ENCODE measurements at regions not wholly inside any gene's neighbourhood (a gene's known extent, or its start where the extent isn't known, plus 50 kb on each side); places are given as distances from the start of the nearest gene placed in this dataset.

DNA sequence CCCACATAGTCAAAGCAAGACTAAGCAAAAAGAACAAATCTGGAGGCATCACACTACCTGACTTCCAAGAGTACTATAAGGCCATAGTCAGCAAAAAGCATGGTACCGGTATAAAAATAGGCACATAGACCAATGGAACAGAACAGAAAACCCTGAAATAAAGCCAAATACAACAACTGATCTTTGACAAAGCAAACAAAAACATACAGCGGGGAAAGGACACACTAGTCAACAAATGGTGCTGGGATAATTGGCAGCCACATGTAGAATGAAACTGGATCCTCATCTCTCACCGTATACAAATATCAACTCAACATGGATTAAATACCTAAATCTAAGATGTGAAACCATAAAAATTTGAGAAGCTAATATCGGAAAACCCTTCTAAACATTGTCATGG lies 819.3 kb upstream of the FRG1 start:
- intact Hi-C loops (cut with micrococcal nuclease) = no loop called here
- CTCF ChIA-PET = no interaction called here
- no peaks in the 10 kb centered on the region for H3K27me3 Mint-ChIP-seq

DNA sequence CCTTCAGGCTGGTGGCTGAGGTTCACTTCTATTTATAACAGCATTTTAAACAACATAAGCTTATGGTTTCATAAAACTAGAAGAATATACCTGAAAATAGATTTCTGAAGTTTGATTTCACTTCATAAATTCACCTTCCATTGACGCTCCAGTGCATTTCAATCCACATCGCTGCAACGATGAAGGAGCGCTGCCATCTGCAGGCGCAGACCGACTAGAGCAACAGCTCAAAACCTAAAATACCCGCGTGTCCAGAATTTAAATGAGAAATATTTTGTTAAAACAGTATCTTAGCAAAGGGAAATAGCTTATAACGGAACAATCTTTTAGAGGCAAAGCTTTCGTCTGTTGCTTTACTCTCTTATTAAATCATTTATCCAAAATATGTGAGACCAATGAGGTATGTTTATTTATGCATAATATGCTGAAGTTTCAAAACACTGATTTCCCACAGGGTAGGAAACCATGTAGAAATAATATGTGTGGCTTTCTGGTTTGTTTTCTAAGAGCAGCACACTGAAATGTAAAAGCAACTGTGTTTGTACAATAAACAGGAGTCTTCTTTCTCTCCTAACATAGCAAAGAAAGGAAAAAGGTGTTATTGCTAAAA lies 816.4 kb upstream of the FRG1 start:
- no peak for DNase-seq
- Mint-ChIP-seq H3K27me3 (no peaks in the 10 kb centered on the region), H3K4me1 (no peaks in the 10 kb centered on the region), H3K9me3 (peaks cover 0 to 30% (median 11%) of the 10 kb centered on the region in 11 donors), H3K27ac (no peak overlapping the region), H3K36me3 (no peaks in the 10 kb centered on the region), H3K4me3 (no peak overlapping the region)
- Histone ChIP-seq H3K4me1 (ENCODE audit: control insufficient read depth in 2 of 2, insufficient read depth in 2 of 2, low read length in 2 of 2) (no peaks in the 10 kb centered on the region), H3K4me3 (ENCODE audit: low read length) (no peak overlapping the region), H3K27ac (ENCODE audit: low read depth, low read length) (no peak overlapping the region), H3K36me3 (ENCODE audit: control insufficient read depth in 2 of 3, insufficient read depth in 3 of 3, low read length in 3 of 3) (no peaks in the 10 kb centered on the region), H3K9me3 (ENCODE audit: control insufficient read depth in 2 of 3, low read length in 3 of 3) (no peaks in the 10 kb centered on the region), H3K27me3 (ENCODE audit: control insufficient read depth in 2 of 2, insufficient read depth in 2 of 2, low read length in 2 of 2) (no peaks in the 10 kb centered on the region)
- ChIA-PET CTCF (no interaction called here), POLR2A (no interaction called here)
- intact Hi-C loops (cut with micrococcal nuclease) = no loop called here
- ATAC-seq = no peak

More for the DNA sequence above, 819.3 kb upstream of the FRG1 start:
- Mint-ChIP-seq H3K36me3 (no peaks in the 10 kb centered on the region), H3K27ac (no peak overlapping the region), H3K9me3 (peaks cover 0 to 25% (median 10%) of the 10 kb centered on the region in 11 donors), H3K4me3 (no peak overlapping the region), H3K4me1 (no peaks in the 10 kb centered on the region)
- Histone ChIP-seq H3K9me3 (ENCODE audit: control insufficient read depth in 2 of 3, low read length in 3 of 3) (no peaks in the 10 kb centered on the region), H3K27ac (ENCODE audit: low read depth, low read length) (no peak overlapping the region), H3K4me3 (ENCODE audit: low read length) (no peak overlapping the region), H3K36me3 (ENCODE audit: control insufficient read depth in 2 of 3, insufficient read depth in 3 of 3, low read length in 3 of 3) (no peaks in the 10 kb centered on the region), H3K4me1 (ENCODE audit: control insufficient read depth in 2 of 2, insufficient read depth in 2 of 2, low read length in 2 of 2) (no peaks in the 10 kb centered on the region), H3K27me3 (ENCODE audit: control insufficient read depth in 2 of 2, insufficient read depth in 2 of 2, low read length in 2 of 2) (no peaks in the 10 kb centered on the region)
- ATAC-seq = no peak
- POLR2A ChIA-PET = no interaction called here
- no peak for DNase-seq

DNA sequence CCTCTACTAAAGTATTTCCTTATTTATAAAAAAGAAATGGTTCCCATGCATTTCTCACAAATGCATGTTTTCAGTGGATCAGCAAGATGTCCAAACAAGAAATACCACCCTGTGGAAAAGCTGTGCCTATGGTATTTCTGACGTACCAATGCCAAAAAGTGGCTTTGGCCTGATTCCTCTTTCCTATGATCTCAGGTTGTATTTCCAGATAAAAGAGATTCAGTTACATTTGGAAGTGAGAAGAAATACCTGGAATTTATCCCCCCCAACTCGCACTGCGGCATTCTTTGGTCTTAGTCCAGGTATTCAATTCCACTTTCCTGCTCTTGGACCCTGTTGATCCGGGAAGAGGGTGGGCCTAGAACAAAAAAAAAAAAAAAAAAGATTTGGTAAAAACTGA lies 815.9 kb upstream of the FRG1 start:
- Histone ChIP-seq H3K27me3 (ENCODE audit: control insufficient read depth in 2 of 2, insufficient read depth in 2 of 2, low read length in 2 of 2) (no peaks in the 10 kb centered on the region), H3K27ac (ENCODE audit: low read depth, low read length) (no peak overlapping the region), H3K9me3 (ENCODE audit: control insufficient read depth in 2 of 3, low read length in 3 of 3) (no peaks in the 10 kb centered on the region), H3K4me3 (ENCODE audit: low read length) (no peak overlapping the region), H3K36me3 (ENCODE audit: control insufficient read depth in 2 of 3, insufficient read depth in 3 of 3, low read length in 3 of 3) (no peaks in the 10 kb centered on the region), H3K4me1 (ENCODE audit: control insufficient read depth in 2 of 2, insufficient read depth in 2 of 2, low read length in 2 of 2) (no peaks in the 10 kb centered on the region)
- ATAC-seq (no peak), DNase-seq (no peak)
- ChIA-PET CTCF (no interaction called here), POLR2A (no interaction called here)
- no peaks in the 10 kb centered on the region for H3K4me1 Mint-ChIP-seq
- peaks cover 0 to 24% (median 8%) of the 10 kb centered on the region in 11 donors for H3K9me3 Mint-ChIP-seq
- H3K27ac Mint-ChIP-seq = no peak overlapping the region
- intact Hi-C loops (cut with micrococcal nuclease) = no loop called here
- H3K36me3 Mint-ChIP-seq = no peaks in the 10 kb centered on the region
- no peaks in the 10 kb centered on the region for H3K27me3 Mint-ChIP-seq
- H3K4me3 Mint-ChIP-seq = no peak overlapping the region

DNA sequence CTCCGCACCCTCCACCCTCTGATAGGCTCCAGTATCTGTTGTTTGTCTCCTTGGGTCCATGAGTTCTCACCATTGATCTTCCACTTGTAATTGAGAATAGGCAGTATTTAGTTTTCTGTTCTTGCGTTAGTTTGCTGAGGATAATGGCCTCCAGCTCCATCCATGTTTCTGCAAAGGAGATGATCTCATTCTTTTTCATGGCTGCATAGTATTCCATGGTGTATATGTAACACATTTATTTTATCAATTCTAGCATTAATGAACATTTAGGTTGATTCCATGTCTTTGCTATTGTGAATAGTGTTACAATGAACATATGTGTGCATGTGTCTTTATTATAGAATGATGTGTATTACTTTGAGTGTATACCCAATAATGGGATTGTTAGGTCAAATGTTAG lies 814.6 kb upstream of the FRG1 start:
- Histone ChIP-seq H3K27ac (ENCODE audit: low read depth, low read length) (no peak overlapping the region), H3K9me3 (ENCODE audit: control insufficient read depth in 2 of 3, low read length in 3 of 3) (no peaks in the 10 kb centered on the region), H3K4me1 (ENCODE audit: control insufficient read depth in 2 of 2, insufficient read depth in 2 of 2, low read length in 2 of 2) (no peaks in the 10 kb centered on the region), H3K36me3 (ENCODE audit: control insufficient read depth in 2 of 3, insufficient read depth in 3 of 3, low read length in 3 of 3) (no peaks in the 10 kb centered on the region), H3K4me3 (ENCODE audit: low read length) (no peak overlapping the region), H3K27me3 (ENCODE audit: control insufficient read depth in 2 of 2, insufficient read depth in 2 of 2, low read length in 2 of 2) (no peaks in the 10 kb centered on the region)
- intact Hi-C loops (cut with micrococcal nuclease) = no loop called here
- ChIA-PET CTCF (no interaction called here), POLR2A (no interaction called here)
- H3K27ac Mint-ChIP-seq = no peak overlapping the region
- H3K4me3 Mint-ChIP-seq = no peak overlapping the region
- no peaks in the 10 kb centered on the region for H3K36me3 Mint-ChIP-seq
- no peaks in the 10 kb centered on the region for H3K4me1 Mint-ChIP-seq
- DNase-seq (no peak), ATAC-seq (no peak)
- peaks cover 0 to 22% (median 10%) of the 10 kb centered on the region in 11 donors for H3K9me3 Mint-ChIP-seq
- no peaks in the 10 kb centered on the region for H3K27me3 Mint-ChIP-seq

DNA sequence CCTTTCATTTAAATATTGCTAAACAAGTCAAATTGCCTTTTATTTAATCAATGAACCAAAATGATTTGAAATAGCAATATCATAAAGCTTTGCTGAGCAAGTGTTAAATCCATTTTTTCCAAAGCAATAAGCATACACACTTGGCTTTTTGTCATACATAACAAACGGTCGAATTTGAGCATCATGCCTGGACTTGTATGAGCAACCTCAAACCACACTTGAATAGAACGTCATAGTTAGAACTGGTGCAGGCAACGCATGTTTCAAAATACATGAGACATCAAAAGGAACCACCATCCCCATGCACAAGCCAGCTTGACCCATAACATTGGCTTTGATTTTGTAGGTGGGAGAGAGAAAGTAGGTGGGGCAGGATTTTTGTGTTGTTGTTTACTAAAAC lies 812.3 kb upstream of the FRG1 start:
- Mint-ChIP-seq H3K4me1 (no peaks in the 10 kb centered on the region), H3K27me3 (no peaks in the 10 kb centered on the region), H3K4me3 (no peak overlapping the region), H3K36me3 (no peaks in the 10 kb centered on the region), H3K27ac (no peak overlapping the region), H3K9me3 (peaks cover 0 to 28% (median 10%) of the 10 kb centered on the region in 11 donors)
- H3K4me3 ChIP-seq (ENCODE audit: low read length) = no peak overlapping the region
- H3K36me3 ChIP-seq (ENCODE audit: control insufficient read depth in 2 of 3, insufficient read depth in 3 of 3, low read length in 3 of 3) = no peaks in the 10 kb centered on the region
- intact Hi-C loops (cut with micrococcal nuclease) = no loop called here
- no peak for ATAC-seq
- no peaks in the 10 kb centered on the region for H3K9me3 ChIP-seq (ENCODE audit: control insufficient read depth in 2 of 3, low read length in 3 of 3)
- DNase-seq = no peak
- no peaks in the 10 kb centered on the region for H3K4me1 ChIP-seq (ENCODE audit: control insufficient read depth in 2 of 2, insufficient read depth in 2 of 2, low read length in 2 of 2)
- no peak overlapping the region for H3K27ac ChIP-seq (ENCODE audit: low read depth, low read length)
- POLR2A ChIA-PET = no interaction called here
- no peaks in the 10 kb centered on the region for H3K27me3 ChIP-seq (ENCODE audit: control insufficient read depth in 2 of 2, insufficient read depth in 2 of 2, low read length in 2 of 2)
- CTCF ChIA-PET = no interaction called here

DNA sequence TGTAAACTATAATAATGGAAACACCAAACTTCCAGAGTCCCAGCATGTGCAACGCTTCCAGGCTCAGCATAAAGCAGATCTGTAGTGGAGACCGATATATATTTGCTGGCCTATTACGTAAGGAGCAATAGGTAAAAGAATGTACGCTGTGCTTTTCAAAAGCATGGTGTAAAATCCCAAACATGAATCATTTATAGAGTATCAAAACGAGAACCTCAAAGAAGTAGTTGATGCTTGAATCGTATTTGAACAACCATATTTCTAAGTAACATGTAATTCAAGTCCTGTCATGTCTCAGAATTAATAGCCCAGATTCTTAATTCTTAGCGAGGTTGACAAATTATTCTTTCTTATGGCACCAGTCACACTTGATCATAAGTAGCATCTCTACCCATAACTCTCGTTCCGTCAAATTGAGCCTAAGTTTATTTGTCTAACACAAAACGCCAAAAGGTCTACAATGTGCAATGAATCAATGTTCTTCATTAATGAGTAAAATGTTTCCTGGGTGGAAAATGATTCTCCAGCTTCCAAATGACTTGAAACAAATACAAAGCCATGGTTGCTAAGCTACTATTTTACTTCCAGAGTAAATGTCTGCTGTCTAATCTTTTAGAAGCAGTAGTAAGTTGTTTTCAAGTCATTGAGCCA lies 811.5 kb upstream of the FRG1 start:
- CTCF ChIA-PET = no interaction called here
- H3K4me1 Mint-ChIP-seq = no peaks in the 10 kb centered on the region
- no peak overlapping the region for H3K27ac ChIP-seq (ENCODE audit: low read depth, low read length)

DNA sequence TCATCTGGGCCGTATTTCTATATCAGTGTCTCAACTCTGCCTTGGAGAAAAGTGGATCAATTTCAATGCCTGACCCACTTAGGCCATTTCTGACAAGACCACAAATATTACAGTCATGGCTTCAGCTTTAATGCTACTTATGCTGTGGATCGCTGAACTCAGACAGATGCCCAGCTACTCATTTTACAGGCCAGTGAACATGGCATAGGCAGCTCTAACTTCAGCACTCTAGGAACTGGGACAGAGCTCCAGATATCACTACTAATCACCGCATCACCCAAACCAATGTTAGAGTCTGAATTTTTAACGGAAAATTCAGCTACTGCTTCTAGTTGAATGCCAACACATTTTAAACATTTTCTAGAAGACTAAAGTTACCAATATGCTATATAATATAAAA lies 809.6 kb upstream of the FRG1 start:
- H3K36me3 ChIP-seq (ENCODE audit: control insufficient read depth in 2 of 3, insufficient read depth in 3 of 3, low read length in 3 of 3) = no peaks in the 10 kb centered on the region
- ATAC-seq = no peak
- no peaks in the 10 kb centered on the region for H3K27me3 ChIP-seq (ENCODE audit: control insufficient read depth in 2 of 2, insufficient read depth in 2 of 2, low read length in 2 of 2)
- Mint-ChIP-seq H3K36me3 (no peaks in the 10 kb centered on the region), H3K27ac (no peak overlapping the region), H3K4me3 (no peak overlapping the region), H3K9me3 (peaks cover 0 to 18% (median 6%) of the 10 kb centered on the region in 11 donors), H3K27me3 (no peaks in the 10 kb centered on the region), H3K4me1 (no peaks in the 10 kb centered on the region)
- CTCF ChIA-PET = no interaction called here
- no peaks in the 10 kb centered on the region for H3K9me3 ChIP-seq (ENCODE audit: control insufficient read depth in 2 of 3, low read length in 3 of 3)
- no peak overlapping the region for H3K4me3 ChIP-seq (ENCODE audit: low read length)
- POLR2A ChIA-PET = no interaction called here
- no peak for DNase-seq
- intact Hi-C loops (cut with micrococcal nuclease) = no loop called here
- H3K4me1 ChIP-seq (ENCODE audit: control insufficient read depth in 2 of 2, insufficient read depth in 2 of 2, low read length in 2 of 2) = no peaks in the 10 kb centered on the region
- H3K27ac ChIP-seq (ENCODE audit: low read depth, low read length) = no peak overlapping the region

More for the DNA sequence above, 811.5 kb upstream of the FRG1 start:
- no peaks in the 10 kb centered on the region for H3K36me3 ChIP-seq (ENCODE audit: control insufficient read depth in 2 of 3, insufficient read depth in 3 of 3, low read length in 3 of 3)
- no peaks in the 10 kb centered on the region for H3K9me3 ChIP-seq (ENCODE audit: control insufficient read depth in 2 of 3, low read length in 3 of 3)
- H3K27me3 Mint-ChIP-seq = no peaks in the 10 kb centered on the region
- H3K27ac Mint-ChIP-seq = no peak overlapping the region
- POLR2A ChIA-PET = no interaction called here
- ATAC-seq (no peak), DNase-seq (no peak)
- no peak overlapping the region for H3K4me3 ChIP-seq (ENCODE audit: low read length)
- no peak overlapping the region for H3K4me3 Mint-ChIP-seq
- H3K4me1 ChIP-seq (ENCODE audit: control insufficient read depth in 2 of 2, insufficient read depth in 2 of 2, low read length in 2 of 2) = no peaks in the 10 kb centered on the region
- H3K27me3 ChIP-seq (ENCODE audit: control insufficient read depth in 2 of 2, insufficient read depth in 2 of 2, low read length in 2 of 2) = no peaks in the 10 kb centered on the region
- intact Hi-C loops (cut with micrococcal nuclease) = no loop called here
- peaks cover 0 to 26% (median 10%) of the 10 kb centered on the region in 11 donors for H3K9me3 Mint-ChIP-seq
- H3K36me3 Mint-ChIP-seq = no peaks in the 10 kb centered on the region
